ENCODE measurements at regions not wholly inside any gene's neighbourhood (a gene's known extent, or its start where the extent isn't known, plus 50 kb on each side); places are given as distances from the start of the nearest gene placed in this dataset.

DNA sequence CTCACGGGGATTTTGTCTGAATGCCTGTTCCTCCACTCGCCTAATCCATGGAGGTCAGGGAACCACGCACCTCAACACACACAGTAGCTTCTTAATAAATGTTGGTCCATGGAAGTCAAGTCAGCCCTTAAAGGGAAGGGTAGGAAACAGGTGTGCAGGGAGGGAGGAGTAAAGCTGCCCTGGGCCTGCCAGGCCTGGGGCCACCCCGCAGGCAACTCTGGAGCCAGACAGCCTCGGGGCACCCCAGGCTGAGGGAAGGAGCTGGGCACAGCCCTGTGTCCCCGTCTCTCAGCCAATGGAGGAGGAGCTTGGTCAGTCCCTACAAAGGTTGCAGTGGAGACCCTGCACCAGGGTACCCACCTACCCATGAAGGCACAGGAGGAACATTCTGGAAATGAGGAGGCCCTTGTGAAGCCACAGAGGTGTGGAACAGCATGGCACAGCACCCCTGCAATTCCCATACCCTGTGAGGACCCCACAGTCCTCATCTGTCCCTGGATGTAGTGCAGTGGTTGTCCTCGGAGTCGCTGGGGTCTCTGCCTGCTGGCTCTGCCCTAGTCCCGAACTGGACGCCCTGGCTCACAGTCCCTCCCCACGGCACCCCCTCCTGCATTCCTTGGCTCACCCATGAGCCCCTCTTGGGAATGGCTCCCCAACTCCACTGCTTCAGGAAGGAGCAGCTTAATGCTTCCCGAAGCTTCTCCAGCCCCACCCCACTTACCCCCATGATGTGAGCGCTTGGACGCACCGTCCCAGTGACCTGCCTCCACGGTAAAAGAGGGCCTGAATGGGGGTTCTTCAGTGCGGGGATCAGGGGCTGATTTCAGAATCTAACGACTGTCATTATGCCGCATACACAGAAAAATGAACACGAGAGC, 79.2 kb upstream of the INSIG1 start:
- DNase-seq (ENCODE audit: extremely low read depth, low read depth) = no peak
- TF ChIP-seq, protein P1, sequence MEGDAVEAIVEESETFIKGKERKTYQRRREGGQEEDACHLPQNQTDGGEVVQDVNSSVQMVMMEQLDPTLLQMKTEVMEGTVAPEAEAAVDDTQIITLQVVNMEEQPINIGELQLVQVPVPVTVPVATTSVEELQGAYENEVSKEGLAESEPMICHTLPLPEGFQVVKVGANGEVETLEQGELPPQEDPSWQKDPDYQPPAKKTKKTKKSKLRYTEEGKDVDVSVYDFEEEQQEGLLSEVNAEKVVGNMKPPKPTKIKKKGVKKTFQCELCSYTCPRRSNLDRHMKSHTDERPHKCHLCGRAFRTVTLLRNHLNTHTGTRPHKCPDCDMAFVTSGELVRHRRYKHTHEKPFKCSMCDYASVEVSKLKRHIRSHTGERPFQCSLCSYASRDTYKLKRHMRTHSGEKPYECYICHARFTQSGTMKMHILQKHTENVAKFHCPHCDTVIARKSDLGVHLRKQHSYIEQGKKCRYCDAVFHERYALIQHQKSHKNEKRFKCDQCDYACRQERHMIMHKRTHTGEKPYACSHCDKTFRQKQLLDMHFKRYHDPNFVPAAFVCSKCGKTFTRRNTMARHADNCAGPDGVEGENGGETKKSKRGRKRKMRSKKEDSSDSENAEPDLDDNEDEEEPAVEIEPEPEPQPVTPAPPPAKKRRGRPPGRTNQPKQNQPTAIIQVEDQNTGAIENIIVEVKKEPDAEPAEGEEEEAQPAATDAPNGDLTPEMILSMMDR (IDR thresholded peaks at IDR 0.05; ENCODE audit: low read depth, low read length) = no peak

DNA sequence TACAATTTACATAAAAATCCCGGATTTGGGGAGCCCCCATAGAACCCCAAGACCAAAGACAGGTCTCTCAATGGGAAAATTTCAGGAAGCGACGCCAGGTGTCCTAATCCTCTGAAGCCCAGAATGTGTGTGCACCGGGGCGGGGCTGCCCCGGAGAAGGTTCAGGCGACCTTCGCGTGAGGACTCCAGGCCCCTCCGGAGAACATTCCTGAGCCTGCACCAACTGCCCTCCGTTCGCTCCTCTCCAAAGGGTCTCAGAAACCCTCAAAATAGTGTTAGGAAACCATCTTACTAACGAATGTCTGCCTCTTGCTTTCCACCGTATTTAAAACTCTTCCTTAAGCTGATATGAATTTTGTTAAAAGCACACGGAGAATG, 78.5 kb upstream of the INSIG1 start:
- no peak for DNase-seq (ENCODE audit: extremely low read depth, low read depth)
- TF ChIP-seq, protein P1 (IDR thresholded peaks at IDR 0.05; ENCODE audit: low read depth, low read length) = no peak

DNA sequence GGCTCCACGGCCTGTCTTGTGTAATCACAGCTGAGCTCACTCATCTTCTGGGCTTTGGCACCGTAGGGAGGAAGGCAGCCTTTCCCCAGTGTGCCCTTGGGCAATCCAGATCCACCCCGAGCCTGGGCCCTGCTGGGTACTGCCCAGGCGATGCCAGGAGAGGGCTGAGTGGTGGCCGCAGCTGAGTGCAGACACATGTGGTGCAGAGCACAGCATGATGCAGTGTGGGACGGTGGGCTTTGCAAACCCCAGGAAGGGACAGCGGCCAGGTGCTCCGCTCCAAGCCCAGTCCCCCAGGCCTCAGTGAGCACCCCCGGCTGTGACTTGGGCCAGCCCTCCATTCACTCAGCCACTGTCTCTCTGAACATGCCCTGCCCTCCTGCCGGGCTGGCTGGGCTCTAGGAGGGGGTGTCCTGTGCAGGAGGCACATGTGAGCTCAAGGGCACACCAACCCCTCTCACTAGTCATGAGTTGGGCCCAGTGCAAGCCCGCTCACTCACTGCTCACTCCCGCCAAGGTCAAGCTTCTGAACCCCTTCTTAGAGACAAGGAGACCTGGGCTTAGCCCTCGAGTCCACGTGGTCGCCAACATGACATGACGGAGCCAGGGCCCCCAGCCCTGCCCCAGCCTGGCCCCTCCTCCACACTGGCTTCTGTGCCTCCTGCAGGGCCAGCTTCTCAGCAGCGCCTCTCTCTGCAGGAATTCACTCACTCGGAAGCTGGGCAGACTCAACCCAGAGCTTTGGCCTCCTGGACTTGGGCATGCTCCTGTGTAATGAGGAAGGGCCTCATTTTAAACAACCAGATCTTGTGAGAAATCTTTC, 77.5 kb upstream of the INSIG1 start:
- no peak for DNase-seq (ENCODE audit: extremely low read depth, low read depth)
- TF ChIP-seq, protein P1 (IDR thresholded peaks at IDR 0.05; ENCODE audit: low read depth, low read length) = no peak

DNA sequence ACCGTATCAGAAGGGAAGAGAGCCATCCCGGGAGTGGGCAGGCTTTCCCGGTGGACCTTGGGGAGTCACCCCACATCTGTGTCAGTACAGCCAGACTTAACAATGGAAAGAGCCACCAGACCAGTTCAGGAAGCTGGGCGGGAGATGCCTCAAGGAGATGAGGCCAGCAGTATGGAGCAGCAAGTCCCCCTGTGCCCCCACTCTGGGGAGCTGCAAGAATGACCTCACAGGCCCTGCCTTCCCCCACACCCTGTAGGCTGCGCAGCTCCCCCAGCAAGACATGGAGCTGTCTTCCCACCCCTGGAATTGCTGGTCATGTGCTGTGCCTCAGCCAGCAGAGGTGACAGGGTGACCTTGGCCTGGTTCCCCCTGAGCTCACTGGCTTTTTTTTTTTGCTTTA, 76.8 kb upstream of the INSIG1 start:
- no peak for DNase-seq (ENCODE audit: extremely low read depth, low read depth)
- TF ChIP-seq, protein P1 (IDR thresholded peaks at IDR 0.05; ENCODE audit: low read depth, low read length) = no peak

DNA sequence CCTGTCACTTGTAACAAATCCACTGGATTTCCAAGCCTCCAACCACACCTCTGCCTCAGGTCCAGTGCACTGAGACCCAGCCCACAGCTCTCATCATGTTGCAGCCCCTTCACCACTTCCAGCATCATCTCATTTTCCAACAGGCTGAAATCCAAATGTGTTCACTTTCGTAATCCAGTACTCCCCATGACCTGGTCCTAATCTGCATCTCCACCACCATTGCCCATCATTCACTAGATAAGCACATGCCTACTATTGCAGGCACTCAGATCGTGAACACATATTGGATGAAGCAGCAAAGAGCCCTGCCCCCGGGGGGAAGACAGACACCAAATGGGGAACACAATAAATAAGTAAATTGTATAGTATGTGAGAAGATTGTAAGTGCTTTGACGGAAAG, 76.1 kb upstream of the INSIG1 start:
- TF ChIP-seq, protein P1 (IDR thresholded peaks at IDR 0.05; ENCODE audit: low read depth, low read length) = no peak
- DNase-seq (ENCODE audit: extremely low read depth, low read depth) = no peak

DNA sequence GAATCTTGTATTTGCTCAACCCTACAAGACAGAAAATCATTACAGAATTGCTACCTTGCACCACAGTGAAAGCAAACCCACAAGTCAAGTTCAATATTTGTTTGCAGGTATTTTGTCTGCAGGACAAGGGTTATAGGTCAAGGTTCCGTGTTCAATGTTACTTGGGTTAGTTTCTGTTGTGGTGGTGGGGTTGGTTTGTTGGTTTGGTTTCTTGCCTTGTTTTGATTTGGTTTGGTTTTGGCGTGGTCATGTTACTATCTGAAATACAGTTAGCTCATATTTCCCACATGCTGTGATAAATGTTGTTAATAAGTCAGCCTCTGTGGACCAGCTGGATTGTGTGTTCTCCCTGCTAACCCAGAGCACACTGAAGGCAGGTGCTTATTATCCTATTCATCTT, 75.6 kb upstream of the INSIG1 start:
- DNase-seq (ENCODE audit: extremely low read depth, low read depth) = no peak
- TF ChIP-seq, protein P1 (IDR thresholded peaks at IDR 0.05; ENCODE audit: low read depth, low read length) = no peak

DNA sequence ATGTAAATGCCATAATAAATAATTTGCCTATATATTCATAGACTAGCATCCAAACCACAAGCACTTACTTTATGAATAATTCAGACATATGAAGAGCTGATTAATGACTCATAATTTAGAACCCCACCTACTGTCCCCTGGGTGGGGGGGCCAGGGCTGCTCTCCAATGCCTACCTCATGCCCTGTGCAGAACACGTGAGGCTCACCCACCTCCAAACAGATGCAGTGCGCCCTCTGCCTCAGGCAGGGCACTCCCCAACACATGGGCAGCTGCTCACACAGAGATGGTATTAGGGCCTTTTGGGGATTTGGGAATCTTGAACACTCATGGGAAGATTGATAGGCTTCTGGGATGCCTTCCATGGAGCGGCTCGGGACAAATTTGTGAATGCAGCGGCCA, 75.1 kb upstream of the INSIG1 start:
- TF ChIP-seq, protein P1 (IDR thresholded peaks at IDR 0.05; ENCODE audit: low read depth, low read length) = no peak
- no peak for DNase-seq (ENCODE audit: extremely low read depth, low read depth)
